ENCODE measurements at regions not wholly inside any gene's neighbourhood (a gene's known extent, or its start where the extent isn't known, plus 50 kb on each side); places are given as distances from the start of the nearest gene placed in this dataset.

GRCh38 chr13:65236841-65237418 lies 1993.2 kb downstream of the PCDH9 start:
- no peak for TF ChIP-seq CTCF (IDR thresholded peaks at IDR 0.05)
- no peak for TF ChIP-seq ZFX (IDR thresholded peaks at IDR 0.05; ENCODE audit: borderline replicate concordance)

Data from 22Rv1 (cell line).